ENCODE measurements at regions not wholly inside any gene's neighbourhood (a gene's known extent, or its start where the extent isn't known, plus 50 kb on each side); places are given as distances from the start of the nearest gene placed in this dataset.
"Not testable (repeated sequence)": the region's sequence is repeated elsewhere in the genome, so short reads cannot be mapped to it uniquely, and the experiment has no call there.

DNA sequence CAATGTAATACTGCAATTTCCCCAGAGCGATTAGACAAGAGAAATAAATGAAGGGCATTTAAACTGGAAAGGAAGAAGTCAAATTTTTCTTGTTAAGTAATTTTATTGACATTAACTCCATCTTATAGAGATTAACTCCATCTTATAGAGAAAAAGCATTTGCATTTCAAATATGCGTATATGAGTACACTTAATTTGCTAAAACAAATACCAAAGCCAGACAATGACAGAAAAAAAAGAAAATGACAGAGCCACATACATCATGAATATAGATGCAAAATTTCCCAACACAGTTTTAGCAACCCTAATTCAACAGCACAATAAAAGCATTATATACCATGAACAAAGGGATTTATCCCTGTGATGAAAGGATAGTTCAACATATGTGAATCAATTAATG lies 1293.1 kb upstream of the EYS start:
- no peak for DNase-seq (ENCODE audit: low spot score)
- intact Hi-C loops (cut with DNase I), result no loop called here

- DNase-seq (ENCODE audit: low spot score); intact Hi-C loops (cut with DNase I): not testable (repeated sequence)
Observed at GRCh38 chr6:66997579-66997978, 1290.6 kb upstream of the EYS start.

DNA sequence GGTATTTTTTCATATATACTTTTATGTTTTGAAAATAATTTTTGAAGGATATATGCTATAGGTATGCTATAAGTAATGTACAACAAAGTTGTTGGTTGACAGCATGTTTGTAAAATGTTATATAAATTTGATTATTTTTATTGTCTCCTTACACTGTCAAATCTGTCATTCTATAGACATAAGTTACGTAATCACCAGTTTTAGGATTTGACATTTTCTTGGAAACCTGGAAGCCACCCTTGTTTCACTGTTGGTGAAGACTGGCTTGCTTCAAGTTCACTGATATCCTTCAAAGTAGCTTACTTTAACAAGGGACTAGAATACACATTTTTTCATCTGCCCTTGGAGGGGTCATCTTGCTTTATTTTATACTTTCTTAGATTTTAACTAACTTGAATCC lies 1288.6 kb upstream of the EYS start:
- intact Hi-C loops (cut with DNase I), result no loop called here
- no peak for DNase-seq (ENCODE audit: low spot score)

GRCh38 chr6:66993708-66994107 lies 1286.7 kb upstream of the EYS start:
- intact Hi-C loops (cut with DNase I), result loop anchor here in 1 of 2 donors (5.0 kb wide), 1 partner anchor 34 kb away; no protein-coding TSS in a partner anchor
- DNase-seq (ENCODE audit: low spot score), result not testable (repeated sequence)

DNA sequence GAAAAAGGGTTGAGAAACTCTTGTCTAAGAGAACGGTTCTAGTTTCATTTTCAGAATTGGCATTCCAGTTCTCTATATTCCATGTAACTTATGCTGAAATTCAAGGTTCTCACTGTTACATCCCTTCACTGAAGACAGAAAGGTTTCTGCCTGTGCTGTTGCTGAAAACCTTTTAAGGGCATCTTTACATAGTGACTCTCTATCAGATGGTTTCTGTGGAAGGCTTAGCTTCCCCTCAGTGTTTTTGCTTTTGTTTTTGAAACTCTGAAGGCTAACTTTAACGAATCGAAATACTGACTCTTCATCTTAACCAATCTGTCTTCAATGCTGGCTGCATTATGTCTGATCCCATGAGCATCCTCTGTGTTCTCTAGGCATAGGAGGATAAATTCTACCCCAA lies 1286.2 kb upstream of the EYS start:
- intact Hi-C loops (cut with DNase I), result loop anchor here in 1 of 2 donors (5.0 kb wide), 1 partner anchor 34 kb away; no protein-coding TSS in a partner anchor
- no peak for DNase-seq (ENCODE audit: low spot score)

DNA sequence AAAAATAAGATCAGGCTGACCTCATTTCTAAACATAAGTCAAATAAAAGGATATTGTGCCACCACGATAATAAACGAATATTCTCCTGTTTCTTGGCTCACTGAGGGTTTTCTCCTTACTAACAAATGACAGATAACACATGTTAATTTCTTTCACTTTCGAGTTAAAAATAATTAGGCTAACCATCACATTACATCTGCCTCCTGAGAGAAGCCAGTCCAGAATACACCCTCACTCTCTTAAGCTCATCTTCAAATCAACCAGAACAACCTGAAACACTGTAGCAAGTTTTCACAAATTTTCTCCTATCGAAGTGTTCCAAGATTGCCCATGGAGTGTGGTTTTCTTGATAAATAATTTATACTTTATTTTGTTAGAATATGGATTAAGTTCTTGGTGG lies 1285.6 kb upstream of the EYS start:
- intact Hi-C loops (cut with DNase I), result loop anchor here in 1 of 2 donors (5.0 kb wide), 1 partner anchor 35 kb away; no protein-coding TSS in a partner anchor
- DNase-seq (ENCODE audit: low spot score), result no peak

DNA sequence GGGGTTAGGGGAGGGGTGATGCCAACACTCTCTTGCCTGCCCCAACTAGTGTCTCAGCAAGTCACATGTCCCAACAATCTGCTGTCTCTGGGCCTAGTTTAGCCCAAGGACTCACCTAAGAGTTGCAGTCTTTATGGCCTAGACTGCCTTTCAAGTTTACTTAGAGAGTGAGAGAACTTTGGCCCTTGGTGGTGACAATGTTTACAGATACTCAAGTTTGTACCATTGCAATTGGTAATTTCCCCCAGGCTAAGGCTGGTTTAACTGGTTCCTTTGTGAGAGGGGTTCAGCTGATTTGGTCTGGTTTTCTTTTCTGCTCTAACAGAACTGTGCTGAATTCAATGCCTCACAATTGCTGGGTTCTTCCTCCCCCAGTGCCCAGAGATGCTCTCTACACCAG lies 1279.9 kb upstream of the EYS start:
- no peak for DNase-seq (ENCODE audit: low spot score)
- intact Hi-C loops (cut with DNase I), result no loop called here

- intact Hi-C loops (cut with DNase I), result no loop called here
Observed at GRCh38 chr6:66985816-66986215, 1278.8 kb upstream of the EYS start.

DNA sequence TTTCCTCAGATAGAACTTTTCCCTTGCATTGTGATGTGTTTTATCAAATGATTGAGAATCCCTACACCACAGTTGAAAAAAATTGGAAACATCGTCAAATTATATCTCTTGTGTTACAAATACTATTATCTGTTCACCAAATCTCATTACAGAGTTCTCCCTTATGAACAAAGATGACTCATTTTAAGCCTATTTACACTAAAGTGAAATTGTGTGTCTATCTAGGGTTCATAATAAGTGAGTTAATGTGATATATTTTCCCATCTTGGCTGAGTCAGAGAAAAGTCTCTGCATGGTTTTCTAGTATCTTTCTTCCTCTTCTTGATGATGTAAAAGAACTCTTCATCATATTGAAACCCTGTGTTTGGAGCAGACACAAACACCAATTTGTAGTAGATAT lies 1263.3 kb upstream of the EYS start:
- intact Hi-C loops (cut with DNase I), result no loop called here

More at GRCh38 chr6:66985816-66986215, 1278.8 kb upstream of the EYS start:
- no peak for DNase-seq (ENCODE audit: low spot score)

GRCh38 chr6:66965227-66965626 lies 1258.2 kb upstream of the EYS start:
- DNase-seq (ENCODE audit: low spot score), result no peak
- intact Hi-C loops (cut with DNase I), result no loop called here

More for the DNA sequence above, 1263.3 kb upstream of the EYS start:
- DNase-seq (ENCODE audit: low spot score), result no peak

GRCh38 chr6:66964216-66964615 lies 1257.2 kb upstream of the EYS start:
- no peak for DNase-seq (ENCODE audit: low spot score)
- intact Hi-C loops (cut with DNase I), result no loop called here

- no peak for DNase-seq (ENCODE audit: low spot score)
- intact Hi-C loops (cut with DNase I), result no loop called here
Observed at GRCh38 chr6:66962082-66962481, 1255.1 kb upstream of the EYS start.

- intact Hi-C loops (cut with DNase I), result no loop called here
- no peak for DNase-seq (ENCODE audit: low spot score)
Observed at GRCh38 chr6:66961191-66961590, 1254.2 kb upstream of the EYS start.

- peak; percentile 73 for DNase-seq (ENCODE audit: low spot score)
Observed at GRCh38 chr6:66949191-66949661, 1242.2 kb upstream of the EYS start.

GRCh38 chr6:66948106-66948505 lies 1241.1 kb upstream of the EYS start:
- no peak for DNase-seq (ENCODE audit: low spot score)
- intact Hi-C loops (cut with DNase I), result no loop called here

More at GRCh38 chr6:66949191-66949661, 1242.2 kb upstream of the EYS start:
- intact Hi-C loops (cut with DNase I), result no loop called here

DNA sequence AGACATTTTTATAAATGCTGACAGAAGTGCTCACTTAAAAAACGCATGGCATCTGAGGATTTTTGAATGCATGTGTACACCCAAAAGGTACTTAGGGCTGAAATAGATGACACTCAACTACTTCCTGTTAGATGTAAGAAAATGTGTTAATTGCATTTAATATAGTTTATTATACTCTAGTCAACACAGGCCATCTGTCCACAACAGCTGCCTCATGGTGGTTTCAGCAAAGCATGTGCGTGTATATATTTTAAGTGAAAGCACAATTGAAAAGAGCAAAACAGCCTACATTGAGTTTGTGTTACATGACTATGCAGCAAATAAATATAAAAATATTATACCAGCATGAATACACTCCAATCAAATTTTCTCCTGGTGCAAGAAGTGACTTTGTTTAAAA lies 1233.0 kb upstream of the EYS start:
- intact Hi-C loops (cut with DNase I), result no loop called here
- no peak for DNase-seq (ENCODE audit: low spot score)

DNA sequence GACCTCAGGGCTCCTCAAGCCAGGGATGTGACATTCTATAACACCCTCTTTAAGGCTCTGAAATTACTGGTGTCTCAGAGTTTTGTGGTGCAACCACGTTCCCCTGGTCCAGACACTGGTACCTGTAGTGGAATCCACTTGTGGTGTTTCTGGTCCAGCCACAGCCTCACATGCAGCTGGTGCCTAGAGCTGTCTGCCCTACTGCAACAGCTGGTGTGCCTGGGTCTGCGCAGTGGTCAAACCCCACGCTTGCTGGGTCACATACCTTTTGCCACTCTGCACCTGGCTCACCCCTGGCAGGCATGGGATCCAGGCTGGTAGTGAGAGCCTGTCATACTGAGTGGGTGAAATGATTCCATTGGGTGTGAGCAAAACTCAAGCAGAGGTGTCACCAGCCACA lies 1230.2 kb upstream of the EYS start:
- intact Hi-C loops (cut with DNase I), result no loop called here
- no peak for DNase-seq (ENCODE audit: low spot score)

GRCh38 chr6:66935612-66936011 lies 1228.6 kb upstream of the EYS start:
- intact Hi-C loops (cut with DNase I), result no loop called here
- peak; percentile 64 for DNase-seq (ENCODE audit: low spot score)

DNA sequence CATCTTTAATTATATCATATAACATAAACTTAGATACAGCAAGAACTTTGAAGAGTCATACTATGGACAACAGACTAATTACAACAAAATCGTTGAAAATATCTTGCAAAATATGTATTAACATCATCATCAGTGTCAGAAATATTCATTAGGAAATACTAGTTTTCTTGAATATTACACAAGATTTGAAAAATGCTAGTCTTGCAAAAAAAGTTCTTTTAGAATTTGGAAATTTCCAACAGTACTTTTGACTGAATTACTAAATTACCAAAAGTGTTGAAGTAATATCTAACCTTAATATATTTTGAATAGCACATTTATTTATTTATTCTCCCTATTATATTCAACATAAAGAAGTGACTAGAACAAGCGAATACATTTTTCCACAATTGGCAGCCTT lies 1224.8 kb upstream of the EYS start:
- DNase-seq (ENCODE audit: low spot score), result no peak
- intact Hi-C loops (cut with DNase I), result no loop called here

DNA sequence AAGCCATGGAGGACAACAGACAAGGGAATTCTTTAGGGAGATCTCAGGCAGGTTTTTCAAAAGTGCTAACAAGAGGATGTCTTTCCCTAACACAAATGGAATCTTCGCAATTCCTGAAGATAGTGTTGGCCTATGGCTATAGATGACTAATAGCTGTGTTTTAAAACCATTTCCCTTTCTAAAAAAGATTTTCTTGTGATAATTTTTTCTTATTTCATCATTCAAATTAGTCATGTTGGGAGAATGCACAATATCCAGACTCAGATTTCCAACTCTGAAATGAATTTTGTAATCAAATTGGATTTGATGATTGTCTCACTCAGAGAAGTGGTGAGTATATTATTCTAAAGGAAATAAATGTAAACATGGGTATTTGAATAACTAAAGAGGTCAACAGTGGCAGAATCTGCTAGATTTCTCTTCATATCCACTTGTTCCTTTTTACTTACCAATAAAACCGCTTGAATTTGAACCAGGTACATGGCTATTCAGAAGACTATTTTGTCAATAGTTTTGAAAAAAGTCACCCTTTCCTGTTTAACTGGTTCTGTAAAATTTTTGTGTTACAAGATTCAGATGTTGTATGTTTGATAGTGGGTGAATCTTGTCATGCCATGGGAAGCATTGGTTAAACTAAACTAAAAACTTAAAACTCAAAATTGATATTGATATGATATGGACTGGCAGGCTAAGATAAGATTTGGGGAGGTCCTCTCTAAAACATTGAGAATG lies 1223.7 kb upstream of the EYS start:
- intact Hi-C loops (cut with DNase I), result no loop called here
- no peak for DNase-seq (ENCODE audit: low spot score)

DNA sequence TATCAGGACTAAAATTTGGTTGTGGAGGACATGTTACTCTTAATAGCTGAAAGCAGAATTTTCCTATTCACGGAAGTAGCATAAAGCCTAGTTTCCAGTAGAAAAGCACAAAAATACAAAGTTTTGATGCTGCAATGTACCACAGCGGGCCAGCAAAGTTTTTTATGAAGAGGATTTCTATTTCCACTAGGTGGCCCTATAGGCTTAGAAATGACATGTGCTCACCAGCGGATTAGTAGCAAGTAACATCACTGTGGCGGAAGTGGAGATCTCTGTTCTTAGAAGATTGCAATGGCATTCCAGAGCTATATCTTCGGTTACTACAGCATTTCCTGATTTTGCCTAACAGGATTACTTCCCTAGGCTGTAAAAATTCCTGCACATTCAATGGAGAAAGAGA lies 1219.0 kb upstream of the EYS start:
- intact Hi-C loops (cut with DNase I), result no loop called here
- DNase-seq (ENCODE audit: low spot score), result no peak
